Fibroblast of mammary gland (primary cell): ENCODE measurements at regions not wholly inside any gene's neighbourhood (a gene's known extent, or its start where the extent isn't known, plus 50 kb on each side); places are given as distances from the start of the nearest gene placed in this dataset.

ENCODE experiments used
- DNase-seq: peaks from one replicate; pipeline ENCODE4 v3.0.0-alpha.2; 2010; ENCODE audit warnings: low read depth
- H3K4me3 ChIP-seq: 2 replicates; pipeline ENCODE4 v1.5.1; 2011; ENCODE audit warnings: low read depth, mild to moderate bottlenecking, low read length, moderate library complexity; ENCODE audit not compliant: control insufficient read depth
- TF ChIP-seq, protein P1 (sequence below): conservative IDR thresholded peaks from 2 replicates; pipeline ENCODE4 v1.5.1; 2011; ENCODE audit warnings: low read depth, low read length, inconsistent platforms; ENCODE audit not compliant: control insufficient read depth, insufficient read depth

DNA sequence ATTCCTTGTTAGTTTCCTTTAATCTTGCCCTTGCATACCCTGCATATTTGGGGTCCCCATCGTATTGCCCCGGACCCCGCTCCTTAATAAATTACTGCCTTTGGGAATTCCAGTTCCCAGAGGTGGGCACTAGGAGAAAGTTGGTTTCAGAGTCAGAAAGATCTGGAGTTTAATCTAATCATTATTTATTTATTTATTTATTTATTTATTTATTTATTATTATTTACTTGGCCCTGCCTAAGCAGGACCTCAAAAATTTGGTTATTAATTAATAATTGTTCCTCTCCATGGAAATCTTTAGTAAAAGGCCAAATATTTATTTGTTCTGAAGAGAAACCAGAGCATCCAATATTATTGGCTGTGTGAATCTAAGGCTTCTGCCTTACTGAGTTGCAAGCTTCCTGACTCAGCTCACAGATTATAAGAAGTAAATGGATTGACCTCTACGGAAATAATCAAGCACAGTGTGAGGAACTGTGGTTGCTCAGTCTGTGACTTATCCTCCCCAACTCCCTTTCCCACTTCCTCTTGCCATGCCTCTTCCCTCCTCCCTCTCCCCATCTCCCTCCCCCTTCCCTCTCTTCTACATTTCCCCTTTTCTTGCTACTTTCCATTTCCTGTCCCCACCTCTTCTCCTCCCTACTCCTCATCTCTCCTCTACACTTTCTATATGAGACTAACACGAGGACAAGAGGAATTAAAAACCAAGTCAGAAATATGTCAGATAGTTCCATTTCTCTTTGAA is 61.5 kb upstream of the AP1S2 start:
- no peak overlapping the region for H3K4me3 ChIP-seq
- DNase-seq, result peak; percentile 0
- TF ChIP-seq, protein P1, sequence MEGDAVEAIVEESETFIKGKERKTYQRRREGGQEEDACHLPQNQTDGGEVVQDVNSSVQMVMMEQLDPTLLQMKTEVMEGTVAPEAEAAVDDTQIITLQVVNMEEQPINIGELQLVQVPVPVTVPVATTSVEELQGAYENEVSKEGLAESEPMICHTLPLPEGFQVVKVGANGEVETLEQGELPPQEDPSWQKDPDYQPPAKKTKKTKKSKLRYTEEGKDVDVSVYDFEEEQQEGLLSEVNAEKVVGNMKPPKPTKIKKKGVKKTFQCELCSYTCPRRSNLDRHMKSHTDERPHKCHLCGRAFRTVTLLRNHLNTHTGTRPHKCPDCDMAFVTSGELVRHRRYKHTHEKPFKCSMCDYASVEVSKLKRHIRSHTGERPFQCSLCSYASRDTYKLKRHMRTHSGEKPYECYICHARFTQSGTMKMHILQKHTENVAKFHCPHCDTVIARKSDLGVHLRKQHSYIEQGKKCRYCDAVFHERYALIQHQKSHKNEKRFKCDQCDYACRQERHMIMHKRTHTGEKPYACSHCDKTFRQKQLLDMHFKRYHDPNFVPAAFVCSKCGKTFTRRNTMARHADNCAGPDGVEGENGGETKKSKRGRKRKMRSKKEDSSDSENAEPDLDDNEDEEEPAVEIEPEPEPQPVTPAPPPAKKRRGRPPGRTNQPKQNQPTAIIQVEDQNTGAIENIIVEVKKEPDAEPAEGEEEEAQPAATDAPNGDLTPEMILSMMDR, result no peak

GRCh38 chrX:15914486-15914885 is 59.9 kb upstream of the AP1S2 start:
- DNase-seq, result no peak
- TF ChIP-seq, protein P1, result no peak
- no peak overlapping the region for H3K4me3 ChIP-seq

GRCh38 chrX:15913146-15913545 is 58.5 kb upstream of the AP1S2 start:
- DNase-seq, result peak; percentile 2
- no peak overlapping the region for H3K4me3 ChIP-seq
- TF ChIP-seq, protein P1, result no peak

DNA sequence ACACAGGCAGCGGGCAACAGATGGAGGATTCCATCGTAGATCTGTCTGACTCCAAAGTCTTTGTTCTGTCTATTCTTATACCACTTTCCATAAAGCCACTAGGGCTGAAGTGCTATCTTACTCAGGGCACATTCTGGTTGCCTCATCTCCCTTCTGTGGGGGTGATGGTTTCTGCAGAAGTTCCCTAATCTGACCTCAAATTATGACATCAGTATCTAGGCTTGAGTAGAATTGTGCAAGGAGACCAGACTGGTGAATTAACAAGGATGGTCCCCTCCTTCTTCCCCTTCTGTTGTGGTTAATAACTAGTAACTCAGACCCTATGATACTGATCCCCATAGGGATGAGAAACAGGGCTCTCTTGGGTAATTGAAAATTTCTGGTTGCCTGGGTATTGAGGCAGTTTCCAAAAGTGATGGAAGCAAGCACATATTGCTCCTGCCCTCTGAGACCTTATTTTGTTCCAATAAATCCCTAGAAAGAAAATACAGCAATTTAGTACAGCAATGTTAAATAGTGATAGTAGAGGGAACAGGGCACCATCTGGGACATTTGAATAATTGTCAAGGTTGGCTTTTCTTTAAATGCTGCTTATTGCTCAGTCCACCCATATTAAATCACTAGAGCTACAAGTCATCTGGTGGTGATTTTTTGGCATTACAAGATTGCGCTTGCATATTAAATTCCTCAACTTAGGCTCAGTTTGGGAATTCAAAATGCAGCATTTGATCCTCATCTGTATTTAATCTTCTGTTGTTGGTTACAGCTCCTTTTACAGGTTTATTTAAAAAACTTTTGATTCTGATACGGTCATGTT is 57.3 kb upstream of the AP1S2 start:
- DNase-seq, result peak; percentile 32
- TF ChIP-seq, protein P1, result no peak

GRCh38 chrX:15909605-15910004 is 55.0 kb upstream of the AP1S2 start:
- DNase-seq, result no peak
- H3K4me3 ChIP-seq, result no peak overlapping the region
- TF ChIP-seq, protein P1, result no peak

More for the DNA sequence above, 57.3 kb upstream of the AP1S2 start:
- H3K4me3 ChIP-seq, result no peak overlapping the region

- DNase-seq, result no peak
- TF ChIP-seq, protein P1, result no peak
- H3K4me3 ChIP-seq, result no peak overlapping the region
These were observed 54.1 kb upstream of the AP1S2 start for GRCh38 chrX:15908603-15909290.
